ENCODE measurements at regions not wholly inside any gene's neighbourhood (a gene's known extent, or its start where the extent isn't known, plus 50 kb on each side); places are given as distances from the start of the nearest gene placed in this dataset.

GRCh38 chr7:114761973-114762372 lies 159.9 kb upstream of the MDFIC start:
- TF ChIP-seq, protein P1, sequence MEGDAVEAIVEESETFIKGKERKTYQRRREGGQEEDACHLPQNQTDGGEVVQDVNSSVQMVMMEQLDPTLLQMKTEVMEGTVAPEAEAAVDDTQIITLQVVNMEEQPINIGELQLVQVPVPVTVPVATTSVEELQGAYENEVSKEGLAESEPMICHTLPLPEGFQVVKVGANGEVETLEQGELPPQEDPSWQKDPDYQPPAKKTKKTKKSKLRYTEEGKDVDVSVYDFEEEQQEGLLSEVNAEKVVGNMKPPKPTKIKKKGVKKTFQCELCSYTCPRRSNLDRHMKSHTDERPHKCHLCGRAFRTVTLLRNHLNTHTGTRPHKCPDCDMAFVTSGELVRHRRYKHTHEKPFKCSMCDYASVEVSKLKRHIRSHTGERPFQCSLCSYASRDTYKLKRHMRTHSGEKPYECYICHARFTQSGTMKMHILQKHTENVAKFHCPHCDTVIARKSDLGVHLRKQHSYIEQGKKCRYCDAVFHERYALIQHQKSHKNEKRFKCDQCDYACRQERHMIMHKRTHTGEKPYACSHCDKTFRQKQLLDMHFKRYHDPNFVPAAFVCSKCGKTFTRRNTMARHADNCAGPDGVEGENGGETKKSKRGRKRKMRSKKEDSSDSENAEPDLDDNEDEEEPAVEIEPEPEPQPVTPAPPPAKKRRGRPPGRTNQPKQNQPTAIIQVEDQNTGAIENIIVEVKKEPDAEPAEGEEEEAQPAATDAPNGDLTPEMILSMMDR (IDR thresholded peaks at IDR 0.05): no peak
- intact Hi-C loops (cut with DNase I): no loop called here
- ATAC-seq (no peak), DNase-seq (no peak)
- no peaks in the 10 kb centered on the region for H3K36me3 ChIP-seq
- no peaks in the 10 kb centered on the region for H3K27me3 ChIP-seq
- 88 to 91% methylated on average over 2 of the region's 2 CpGs for WGBS, 2 donors
- no peaks in the 10 kb centered on the region for H3K9me3 ChIP-seq
- H3K4me1 ChIP-seq: no peaks in the 10 kb centered on the region
- H3K4me3 ChIP-seq: no peak overlapping the region
- no peak overlapping the region for H3K27ac ChIP-seq

- intact Hi-C loops (cut with DNase I): no loop called here
- no peak for DNase-seq
- H3K9me3 ChIP-seq: no peaks in the 10 kb centered on the region
- TF ChIP-seq, protein P1 (IDR thresholded peaks at IDR 0.05): no peak
- ATAC-seq: no peak
- H3K36me3 ChIP-seq: no peaks in the 10 kb centered on the region
- WGBS, 2 donors: 65 to 70% methylated on average over 2 of the region's 2 CpGs
- H3K27ac ChIP-seq: no peak overlapping the region
- no peaks in the 10 kb centered on the region for H3K27me3 ChIP-seq
- no peaks in the 10 kb centered on the region for H3K4me1 ChIP-seq
- H3K4me3 ChIP-seq: no peak overlapping the region
Observed at GRCh38 chr7:114765331-114766040, 156.4 kb upstream of the MDFIC start.

DNA sequence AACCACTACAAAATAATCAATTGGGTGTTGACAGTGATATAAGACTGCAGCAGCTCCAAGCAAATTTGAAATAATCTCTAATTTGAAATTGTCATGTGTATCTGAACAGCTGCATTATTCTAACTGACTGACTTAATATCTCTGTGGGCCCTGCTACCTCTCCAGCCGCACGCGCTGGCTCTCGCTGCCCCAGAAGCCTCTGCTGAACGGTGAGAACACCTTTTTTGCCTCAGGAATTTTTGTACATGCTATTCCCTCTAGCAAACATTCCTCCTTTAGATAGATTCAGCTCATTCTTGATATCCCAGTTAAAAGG lies 155.9 kb upstream of the MDFIC start:
- intact Hi-C loops (cut with DNase I): no loop called here
- Histone ChIP-seq H3K4me1 (no peaks in the 10 kb centered on the region), H3K27me3 (no peaks in the 10 kb centered on the region), H3K27ac (no peak overlapping the region), H3K4me3 (no peak overlapping the region), H3K36me3 (no peaks in the 10 kb centered on the region), H3K9me3 (no peaks in the 10 kb centered on the region)
- ATAC-seq (no peak), DNase-seq (no peak)
- TF ChIP-seq, protein P1 (IDR thresholded peaks at IDR 0.05): no peak
- WGBS, 2 donors: 78 to 84% methylated on average over 5 of the region's 5 CpGs

DNA sequence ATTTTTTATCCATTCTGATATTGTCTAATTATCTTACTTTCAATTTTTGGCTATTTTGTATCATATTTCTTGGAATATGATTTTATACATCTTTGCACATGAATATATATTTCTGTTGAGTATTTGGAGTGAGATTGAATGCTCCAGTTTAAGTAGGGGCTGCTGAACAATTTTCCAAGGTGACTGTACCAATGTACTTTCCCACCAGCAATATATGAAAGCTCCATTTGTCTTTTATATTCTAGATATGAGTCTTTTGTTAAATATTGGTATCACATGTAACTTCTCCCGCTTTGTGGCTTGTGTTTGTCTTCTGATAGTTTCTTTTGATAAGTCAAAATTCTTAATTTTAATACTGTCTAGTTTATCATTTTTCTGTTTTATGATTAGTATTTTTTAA lies 144.6 kb upstream of the MDFIC start:
- TF ChIP-seq, protein P1 (IDR thresholded peaks at IDR 0.05): no peak
- intact Hi-C loops (cut with DNase I): no loop called here
- Histone ChIP-seq H3K27me3 (no peaks in the 10 kb centered on the region), H3K9me3 (no peaks in the 10 kb centered on the region), H3K4me3 (no peak overlapping the region), H3K36me3 (no peaks in the 10 kb centered on the region), H3K4me1 (no peaks in the 10 kb centered on the region), H3K27ac (no peak overlapping the region)
- 82 to 91% methylated on average over 1 of the region's 1 CpG for WGBS, 2 donors
- DNase-seq (no peak), ATAC-seq (no peak)
